ENCODE measurements at regions not wholly inside any gene's neighbourhood (a gene's known extent, or its start where the extent isn't known, plus 50 kb on each side); places are given as distances from the start of the nearest gene placed in this dataset.
"Not testable (repeated sequence)": the region's sequence is repeated elsewhere in the genome, so short reads cannot be mapped to it uniquely, and the experiment has no call there.

DNA sequence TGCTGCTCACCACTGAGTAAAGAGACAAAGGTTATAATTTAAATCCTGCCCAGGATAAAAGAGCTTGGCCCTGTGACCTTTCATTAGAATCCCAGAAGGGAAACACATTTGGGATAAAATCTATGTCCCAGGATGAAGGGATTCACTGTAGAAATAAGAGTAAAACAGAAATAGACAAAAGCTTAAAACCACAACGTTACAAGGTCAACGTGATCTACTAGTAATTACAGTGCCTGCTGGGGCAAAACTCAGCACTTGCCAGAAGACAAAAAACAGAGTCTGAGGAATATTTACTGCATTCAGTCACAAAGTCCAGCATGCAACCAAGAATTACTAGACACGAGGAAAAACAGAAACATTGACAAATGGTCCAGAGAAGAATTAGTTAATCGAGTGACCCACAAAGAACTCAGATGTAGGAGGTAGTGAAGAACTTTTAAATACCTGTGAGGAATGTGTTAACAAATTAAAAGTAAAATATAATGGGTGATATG, 982.3 kb downstream of the GATA3 start:
- no peak for DNase-seq
- H3K9me3 Mint-ChIP-seq = peaks cover 7% of the 10 kb centered on the region
- H3K27me3 Mint-ChIP-seq = no peaks in the 10 kb centered on the region
- no peak overlapping the region for H3K4me3 Mint-ChIP-seq
- intact Hi-C loops (cut with micrococcal nuclease) = no loop called here
- no peak overlapping the region for H3K27ac Mint-ChIP-seq
- peaks cover 2% of the 10 kb centered on the region for H3K4me1 Mint-ChIP-seq
- H3K36me3 Mint-ChIP-seq (ENCODE audit: low read depth) = no peaks in the 10 kb centered on the region

DNA sequence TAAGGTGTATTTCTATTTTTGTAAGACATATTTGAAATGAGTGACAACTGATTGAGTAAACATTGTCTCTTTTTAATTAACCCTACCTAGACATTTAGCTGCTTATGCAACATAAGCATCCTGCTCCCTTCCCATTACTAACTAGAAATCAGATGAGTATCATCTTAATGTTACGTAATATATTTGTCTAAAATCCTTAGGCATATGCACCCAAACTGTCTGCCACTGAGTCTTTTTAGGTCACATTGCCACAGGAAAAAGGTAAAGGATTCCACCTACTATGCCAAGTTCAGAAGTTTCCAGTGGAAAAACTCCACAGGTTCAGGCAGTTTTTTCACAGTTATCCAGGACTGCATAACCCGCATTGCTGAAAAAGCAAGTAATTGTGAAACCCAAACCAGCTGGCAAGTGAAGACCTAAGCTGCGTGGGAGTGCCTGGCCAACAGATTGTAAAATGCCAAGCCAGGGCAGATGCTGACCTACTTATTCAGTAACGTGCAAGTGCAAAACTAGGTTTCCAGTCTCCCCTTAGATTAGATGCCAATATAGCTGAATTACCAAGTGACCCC, 983.7 kb downstream of the GATA3 start:
- peaks cover 4% of the 10 kb centered on the region for H3K9me3 Mint-ChIP-seq
- no peaks in the 10 kb centered on the region for H3K36me3 Mint-ChIP-seq (ENCODE audit: low read depth)
- H3K4me3 Mint-ChIP-seq = no peak overlapping the region
- intact Hi-C loops (cut with micrococcal nuclease) = no loop called here
- no peak overlapping the region for H3K27ac Mint-ChIP-seq
- peaks cover 2% of the 10 kb centered on the region for H3K4me1 Mint-ChIP-seq
- no peaks in the 10 kb centered on the region for H3K27me3 Mint-ChIP-seq
- no peak for DNase-seq

DNA sequence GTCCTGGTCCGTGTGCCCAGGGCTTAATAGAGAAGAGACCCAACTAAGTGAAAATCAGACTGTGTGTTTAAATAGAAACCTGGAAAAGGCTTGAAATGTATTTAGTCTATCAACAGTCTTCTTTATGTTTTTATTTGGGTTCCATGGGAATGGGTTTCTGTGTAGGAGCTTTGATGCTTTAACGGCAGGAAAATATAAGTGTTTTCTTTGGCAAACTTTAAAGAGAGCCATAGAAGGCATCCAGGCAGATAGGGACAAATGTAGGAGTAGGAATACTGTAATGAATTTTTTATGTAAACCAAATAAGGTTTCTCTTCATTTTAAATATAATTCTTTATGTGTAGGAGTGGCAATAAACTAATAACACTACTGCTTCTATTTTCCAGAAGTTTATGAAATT, 989.0 kb downstream of the GATA3 start:
- H3K4me1 Mint-ChIP-seq = no peaks in the 10 kb centered on the region
- H3K9me3 Mint-ChIP-seq = no peaks in the 10 kb centered on the region
- H3K4me3 Mint-ChIP-seq = no peak overlapping the region
- peaks cover 1% of the 10 kb centered on the region for H3K27me3 Mint-ChIP-seq
- H3K27ac Mint-ChIP-seq = no peak overlapping the region
- DNase-seq = no peak
- intact Hi-C loops (cut with micrococcal nuclease) = no loop called here
- no peaks in the 10 kb centered on the region for H3K36me3 Mint-ChIP-seq (ENCODE audit: low read depth)

DNA sequence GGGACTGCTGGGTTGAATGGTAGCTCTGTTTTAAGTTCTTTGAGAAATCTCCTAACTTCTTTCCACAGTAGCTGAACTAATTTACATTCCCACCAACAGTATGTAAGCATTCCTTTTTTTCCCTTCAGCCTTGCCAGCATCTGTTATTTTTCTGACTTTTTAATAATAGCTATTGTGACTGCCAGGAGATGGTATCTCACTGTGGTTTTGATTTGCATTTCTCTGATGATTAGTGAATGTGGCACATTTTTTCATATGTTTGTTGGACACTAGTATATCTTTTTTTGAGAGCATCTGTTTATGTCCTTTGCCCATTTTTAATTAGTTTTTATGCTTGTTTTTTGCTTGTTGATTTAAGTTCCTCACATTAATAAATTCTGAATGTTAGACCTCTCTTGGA, 990.8 kb downstream of the GATA3 start:
- Mint-ChIP-seq H3K27ac (no peak overlapping the region), H3K9me3 (no peaks in the 10 kb centered on the region), H3K4me1 (no peaks in the 10 kb centered on the region), H3K27me3 (peaks cover 1% of the 10 kb centered on the region), H3K4me3 (no peak overlapping the region), H3K36me3 (ENCODE audit: low read depth) (no peaks in the 10 kb centered on the region)
- intact Hi-C loops (cut with micrococcal nuclease) = no loop called here
- DNase-seq = no peak

DNA sequence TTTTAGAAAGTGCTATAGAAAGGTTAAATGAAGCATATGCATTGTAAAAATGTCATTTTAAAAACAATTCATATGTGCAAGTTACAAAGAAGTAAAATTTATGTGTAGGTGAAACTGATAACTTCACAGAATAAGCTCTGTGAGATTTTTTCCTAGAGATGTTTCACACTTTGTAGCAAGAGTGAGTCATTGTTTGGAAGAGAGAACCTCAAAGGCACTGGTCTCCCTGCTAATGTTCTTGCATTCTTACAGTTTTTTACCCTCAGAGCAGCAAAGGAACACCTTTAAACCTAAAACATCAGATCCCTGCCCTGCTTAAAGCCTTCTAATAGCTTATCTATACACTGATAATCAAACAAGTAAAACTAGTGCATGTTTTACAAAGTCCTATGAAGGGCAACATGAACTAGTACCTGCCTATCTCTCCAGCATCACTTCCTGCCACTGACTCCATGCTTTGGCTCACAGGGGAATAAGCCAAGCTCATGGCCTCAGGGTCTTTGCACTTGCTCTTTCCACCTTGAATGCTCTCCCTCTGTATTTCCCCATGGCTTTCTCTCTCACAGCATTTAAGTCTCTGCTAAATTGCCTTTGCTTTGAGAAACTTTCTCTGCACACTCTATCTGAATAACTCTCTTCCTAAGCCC, 997.0 kb downstream of the GATA3 start:
- intact Hi-C loops (cut with micrococcal nuclease) = no loop called here
- peaks cover 1% of the 10 kb centered on the region for H3K27me3 Mint-ChIP-seq
- H3K27ac Mint-ChIP-seq = no peak overlapping the region
- peaks cover 3% of the 10 kb centered on the region for H3K9me3 Mint-ChIP-seq
- H3K4me1 Mint-ChIP-seq = peaks cover 10% of the 10 kb centered on the region
- H3K4me3 Mint-ChIP-seq = no peak overlapping the region
- no peaks in the 10 kb centered on the region for H3K36me3 Mint-ChIP-seq (ENCODE audit: low read depth)
- DNase-seq = no peak

DNA sequence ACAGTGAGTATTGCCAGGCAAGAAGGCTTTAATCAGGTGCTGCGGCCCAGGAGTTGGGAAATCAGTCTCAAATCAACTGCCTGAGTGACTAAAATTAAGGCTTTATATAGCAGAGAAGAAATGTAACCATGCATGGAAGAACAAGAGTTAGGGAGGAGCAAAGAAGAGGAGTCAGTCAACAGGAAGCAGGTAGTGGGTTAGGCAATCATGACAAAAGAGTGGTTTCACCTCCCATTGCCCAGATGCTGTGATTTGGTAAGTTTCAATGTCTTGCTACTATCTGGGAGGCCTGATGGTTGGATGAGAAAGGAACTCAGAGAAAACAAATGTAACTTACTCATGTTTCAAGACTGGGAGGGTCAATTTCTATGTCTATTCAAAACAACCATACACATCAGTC, 998.3 kb downstream of the GATA3 start:
- peaks cover 1% of the 10 kb centered on the region for H3K27me3 Mint-ChIP-seq
- H3K36me3 Mint-ChIP-seq (ENCODE audit: low read depth) = no peaks in the 10 kb centered on the region
- peak; percentile 52 for DNase-seq
- H3K4me1 Mint-ChIP-seq = peaks cover 10% of the 10 kb centered on the region
- intact Hi-C loops (cut with micrococcal nuclease) = no loop called here
- no peak overlapping the region for H3K4me3 Mint-ChIP-seq
- H3K9me3 Mint-ChIP-seq = peaks cover 3% of the 10 kb centered on the region
- H3K27ac Mint-ChIP-seq = no peak overlapping the region

DNA sequence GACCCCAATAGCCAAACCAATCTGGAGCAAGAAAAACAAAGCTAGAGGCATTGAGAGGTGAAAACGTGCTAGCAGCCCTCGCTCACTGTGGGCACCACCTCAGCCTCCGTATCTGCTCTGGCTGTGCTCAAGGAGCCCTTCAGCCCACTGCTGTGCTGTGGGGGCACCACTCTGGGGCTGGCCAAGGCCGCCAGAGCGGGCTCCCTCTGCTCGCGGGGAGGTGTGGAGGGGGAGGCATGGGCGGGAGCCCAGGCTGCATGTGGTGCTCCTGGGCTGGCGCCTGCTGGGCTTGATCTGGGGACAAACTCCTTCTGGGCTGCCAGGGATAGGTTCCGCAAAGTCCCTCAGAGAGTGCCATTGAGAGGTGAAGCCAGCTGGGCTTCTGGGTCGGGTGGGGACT, 1002.0 kb downstream of the GATA3 start:
- intact Hi-C loops (cut with micrococcal nuclease) = no loop called here
- no peak for DNase-seq
- Mint-ChIP-seq H3K9me3 (peaks cover 3% of the 10 kb centered on the region), H3K4me1 (peaks cover 9% of the 10 kb centered on the region), H3K4me3 (no peak overlapping the region), H3K36me3 (ENCODE audit: low read depth) (no peaks in the 10 kb centered on the region), H3K27ac (no peak overlapping the region), H3K27me3 (no peaks in the 10 kb centered on the region)

DNA sequence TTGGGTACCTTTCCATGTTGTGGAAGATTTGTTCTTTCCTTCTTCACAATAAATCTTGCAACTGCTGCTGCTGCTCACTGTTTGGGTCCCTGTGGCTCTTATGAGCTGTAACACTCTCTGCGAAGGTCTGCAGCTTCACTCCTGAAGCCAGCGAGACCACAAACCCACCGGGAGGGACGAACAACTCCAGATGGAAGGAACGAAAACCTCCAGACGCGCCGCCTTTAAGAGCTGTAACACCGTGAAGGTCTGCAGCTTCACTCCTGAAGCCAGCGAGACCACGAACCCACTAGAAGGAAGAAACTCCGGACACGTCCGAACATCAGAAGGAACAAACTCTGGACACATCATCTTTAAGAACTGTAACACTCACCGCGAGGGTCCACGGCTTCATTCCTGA, 1002.8 kb downstream of the GATA3 start:
- intact Hi-C loops (cut with micrococcal nuclease); H3K4me1 Mint-ChIP-seq; H3K36me3 Mint-ChIP-seq (ENCODE audit: low read depth); H3K27me3 Mint-ChIP-seq; H3K27ac Mint-ChIP-seq; DNase-seq; H3K4me3 Mint-ChIP-seq; H3K9me3 Mint-ChIP-seq: not testable (repeated sequence)

DNA sequence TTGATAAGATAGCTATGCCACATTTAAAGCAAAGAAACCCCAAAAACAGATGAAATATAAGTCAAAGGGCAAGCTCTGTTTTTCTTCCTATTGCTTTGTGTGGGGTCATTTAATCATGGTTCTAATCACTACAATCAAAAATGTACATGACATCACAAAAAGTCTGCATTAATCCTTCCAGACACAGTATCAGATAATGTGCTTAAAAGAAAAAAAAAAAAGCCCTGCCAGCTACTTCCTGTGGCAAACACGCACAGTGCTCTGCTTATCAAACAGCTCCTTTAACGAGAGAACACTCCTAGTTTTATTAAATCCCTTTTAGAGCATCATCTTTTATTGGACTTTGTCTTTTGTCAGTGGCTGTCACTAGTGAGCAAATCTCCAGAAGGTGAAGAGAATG, 1005.8 kb downstream of the GATA3 start:
- Mint-ChIP-seq H3K36me3 (ENCODE audit: low read depth) (no peaks in the 10 kb centered on the region), H3K27me3 (no peaks in the 10 kb centered on the region), H3K9me3 (no peaks in the 10 kb centered on the region), H3K27ac (no peak overlapping the region), H3K4me1 (no peaks in the 10 kb centered on the region), H3K4me3 (no peak overlapping the region)
- DNase-seq = no peak
- intact Hi-C loops (cut with micrococcal nuclease) = no loop called here

DNA sequence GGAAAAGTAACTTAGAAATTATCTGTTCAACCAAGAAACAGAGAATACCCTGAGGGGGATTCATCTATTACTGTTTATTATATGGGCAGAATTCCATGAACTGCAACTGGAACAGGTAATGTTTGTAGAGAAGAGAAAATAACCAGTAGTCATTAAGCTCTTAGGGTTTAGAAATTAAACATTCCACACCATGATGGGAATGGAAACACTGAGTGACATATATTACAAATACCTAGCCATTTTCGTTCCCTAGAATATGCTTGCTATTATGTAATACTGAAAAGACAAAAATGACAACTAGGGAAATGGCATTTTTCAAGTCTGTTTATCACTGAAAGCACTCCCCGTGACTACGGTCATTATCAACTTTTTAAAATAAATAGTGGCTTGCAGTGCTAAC, 1007.4 kb downstream of the GATA3 start:
- no peak overlapping the region for H3K27ac Mint-ChIP-seq
- H3K4me3 Mint-ChIP-seq = no peak overlapping the region
- no peaks in the 10 kb centered on the region for H3K27me3 Mint-ChIP-seq
- no peaks in the 10 kb centered on the region for H3K4me1 Mint-ChIP-seq
- no peak for DNase-seq
- intact Hi-C loops (cut with micrococcal nuclease) = no loop called here
- H3K36me3 Mint-ChIP-seq (ENCODE audit: low read depth) = no peaks in the 10 kb centered on the region
- no peaks in the 10 kb centered on the region for H3K9me3 Mint-ChIP-seq

DNA sequence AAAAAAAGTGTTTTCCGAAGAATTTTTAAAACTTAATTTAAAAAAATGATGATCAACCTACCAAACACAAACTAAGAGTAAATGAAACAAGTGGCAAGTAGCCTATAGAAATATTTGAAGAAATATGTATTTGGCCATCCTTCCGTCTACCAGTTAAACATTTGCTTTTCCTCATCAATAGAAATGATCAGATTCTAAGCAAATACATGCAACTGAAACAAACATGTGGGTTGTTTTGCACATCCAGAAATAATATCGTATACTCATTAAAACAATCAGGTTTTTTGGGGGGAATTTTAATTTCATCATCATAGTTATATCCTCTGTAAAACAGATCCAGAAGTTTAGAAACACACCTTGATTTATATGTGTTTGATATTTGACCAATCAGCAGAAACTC, 1011.7 kb downstream of the GATA3 start:
- intact Hi-C loops (cut with micrococcal nuclease) = no loop called here
- no peaks in the 10 kb centered on the region for H3K4me1 Mint-ChIP-seq
- H3K27ac Mint-ChIP-seq = no peak overlapping the region
- H3K9me3 Mint-ChIP-seq = no peaks in the 10 kb centered on the region
- no peak overlapping the region for H3K4me3 Mint-ChIP-seq
- no peaks in the 10 kb centered on the region for H3K36me3 Mint-ChIP-seq (ENCODE audit: low read depth)
- DNase-seq = no peak
- H3K27me3 Mint-ChIP-seq = no peaks in the 10 kb centered on the region

DNA sequence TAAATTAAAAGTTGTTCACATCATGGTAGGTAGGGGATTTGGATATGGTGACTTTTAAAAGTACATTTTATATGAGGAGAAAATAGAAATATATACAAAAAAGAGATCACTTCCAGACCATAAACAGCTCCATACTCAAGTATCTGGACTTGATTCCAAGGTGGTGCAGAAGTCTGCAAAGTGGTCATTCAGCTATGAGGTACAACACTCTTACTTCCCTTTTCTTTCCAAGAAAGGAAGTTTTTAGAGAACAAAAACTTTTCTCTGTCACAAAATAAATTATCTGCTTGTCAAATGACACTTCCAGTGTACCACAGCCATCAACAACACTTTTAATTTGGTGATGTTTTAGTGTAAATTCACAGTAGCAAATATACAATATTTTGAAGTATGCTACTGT, 1013.5 kb downstream of the GATA3 start:
- Mint-ChIP-seq H3K27ac (no peak overlapping the region), H3K36me3 (ENCODE audit: low read depth) (no peaks in the 10 kb centered on the region), H3K4me1 (no peaks in the 10 kb centered on the region), H3K9me3 (no peaks in the 10 kb centered on the region), H3K27me3 (no peaks in the 10 kb centered on the region), H3K4me3 (no peak overlapping the region)
- intact Hi-C loops (cut with micrococcal nuclease) = no loop called here
- DNase-seq = no peak

DNA sequence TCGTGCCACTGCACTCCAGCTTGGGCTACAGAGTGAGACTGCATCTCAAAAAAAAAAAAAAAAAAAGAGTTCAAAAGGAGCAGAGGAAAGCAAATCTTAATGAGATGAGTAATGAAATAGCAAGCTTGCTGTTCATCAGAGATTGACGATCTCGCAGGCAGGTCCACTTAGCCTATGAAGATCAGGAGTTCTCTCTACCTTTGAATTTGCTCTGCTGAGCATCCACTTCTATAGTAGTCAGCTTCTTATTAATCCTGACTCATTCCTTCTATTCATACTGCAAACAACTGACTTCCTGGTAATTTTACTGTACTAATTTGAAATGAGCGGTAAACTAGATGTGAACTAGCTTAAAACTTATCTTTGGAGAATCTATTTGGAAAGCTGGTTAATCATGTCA, 1014.6 kb downstream of the GATA3 start:
- Mint-ChIP-seq H3K9me3 (no peaks in the 10 kb centered on the region), H3K4me3 (no peak overlapping the region), H3K4me1 (no peaks in the 10 kb centered on the region), H3K27me3 (no peaks in the 10 kb centered on the region), H3K36me3 (ENCODE audit: low read depth) (no peaks in the 10 kb centered on the region), H3K27ac (no peak overlapping the region)
- intact Hi-C loops (cut with micrococcal nuclease) = no loop called here
- DNase-seq = no peak

DNA sequence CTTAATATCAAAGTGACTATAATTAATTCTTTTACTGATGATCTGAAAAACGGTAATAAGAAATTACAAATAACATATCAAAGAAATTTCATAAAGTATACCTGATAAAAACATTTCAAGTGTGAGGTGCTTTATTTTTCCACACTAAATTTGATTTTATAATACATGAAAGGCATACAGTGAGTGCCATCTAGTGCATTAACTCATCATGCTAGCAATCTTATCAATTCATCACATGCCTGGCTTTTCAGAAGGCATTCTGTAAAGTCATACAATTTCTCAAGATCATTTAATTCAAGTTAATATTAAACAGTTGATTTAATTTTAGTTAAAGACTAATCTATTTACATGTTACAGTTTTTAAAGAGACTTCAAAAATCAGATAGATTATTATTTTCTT, 1020.9 kb downstream of the GATA3 start:
- Mint-ChIP-seq H3K4me3 (no peak overlapping the region), H3K9me3 (peaks cover 8% of the 10 kb centered on the region), H3K36me3 (ENCODE audit: low read depth) (no peaks in the 10 kb centered on the region), H3K27me3 (no peaks in the 10 kb centered on the region), H3K4me1 (no peaks in the 10 kb centered on the region), H3K27ac (no peak overlapping the region)
- intact Hi-C loops (cut with micrococcal nuclease) = no loop called here
- no peak for DNase-seq

DNA sequence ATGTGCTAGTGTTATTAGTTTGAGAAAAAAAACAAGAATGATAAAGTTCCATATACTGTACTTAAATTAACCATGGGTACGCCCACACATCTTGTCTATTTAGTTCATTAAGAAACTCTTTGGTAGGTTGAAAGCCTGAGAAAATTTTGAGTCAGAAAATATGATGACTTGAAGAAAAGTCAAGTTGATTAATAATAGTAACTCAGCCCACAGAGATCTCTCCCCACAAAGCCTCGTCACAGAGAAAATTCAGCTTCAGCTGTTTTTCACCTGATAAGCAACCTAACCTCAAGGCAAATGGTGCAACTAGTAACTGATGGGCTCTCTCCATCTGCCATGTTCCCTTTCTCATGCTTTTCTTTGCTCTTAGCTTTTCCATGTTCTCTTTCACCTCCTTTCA, 1021.6 kb downstream of the GATA3 start:
- H3K27me3 Mint-ChIP-seq = no peaks in the 10 kb centered on the region
- DNase-seq = no peak
- peaks cover 8% of the 10 kb centered on the region for H3K9me3 Mint-ChIP-seq
- no peak overlapping the region for H3K27ac Mint-ChIP-seq
- intact Hi-C loops (cut with micrococcal nuclease) = loop anchor here (2.0 kb wide), 1 partner anchor 15 kb away; no protein-coding TSS in a partner anchor
- no peaks in the 10 kb centered on the region for H3K36me3 Mint-ChIP-seq (ENCODE audit: low read depth)
- H3K4me3 Mint-ChIP-seq = no peak overlapping the region
- no peaks in the 10 kb centered on the region for H3K4me1 Mint-ChIP-seq

All from activated CD4-positive, alpha-beta T cell treated with anti-CD3 and anti-CD28 coated beads, Interleukin-2, amount 10 ng/mL, durations not matched to agents 24 days and 14 days (primary cell).